HG02759 (cell line): ENCODE measurements at regions not wholly inside any gene's neighbourhood (a gene's known extent, or its start where the extent isn't known, plus 50 kb on each side); places are given as distances from the start of the nearest gene placed in this dataset.

ENCODE experiments used
- ATAC-seq: cut with Tn5 transposase; IDR thresholded peaks from one replicate; pipeline ENCODE4 v1.9.1; 2021; ENCODE audit warnings: mild to moderate bottlenecking, moderate library complexity; ENCODE audit not compliant: unreplicated experiment

DNA sequence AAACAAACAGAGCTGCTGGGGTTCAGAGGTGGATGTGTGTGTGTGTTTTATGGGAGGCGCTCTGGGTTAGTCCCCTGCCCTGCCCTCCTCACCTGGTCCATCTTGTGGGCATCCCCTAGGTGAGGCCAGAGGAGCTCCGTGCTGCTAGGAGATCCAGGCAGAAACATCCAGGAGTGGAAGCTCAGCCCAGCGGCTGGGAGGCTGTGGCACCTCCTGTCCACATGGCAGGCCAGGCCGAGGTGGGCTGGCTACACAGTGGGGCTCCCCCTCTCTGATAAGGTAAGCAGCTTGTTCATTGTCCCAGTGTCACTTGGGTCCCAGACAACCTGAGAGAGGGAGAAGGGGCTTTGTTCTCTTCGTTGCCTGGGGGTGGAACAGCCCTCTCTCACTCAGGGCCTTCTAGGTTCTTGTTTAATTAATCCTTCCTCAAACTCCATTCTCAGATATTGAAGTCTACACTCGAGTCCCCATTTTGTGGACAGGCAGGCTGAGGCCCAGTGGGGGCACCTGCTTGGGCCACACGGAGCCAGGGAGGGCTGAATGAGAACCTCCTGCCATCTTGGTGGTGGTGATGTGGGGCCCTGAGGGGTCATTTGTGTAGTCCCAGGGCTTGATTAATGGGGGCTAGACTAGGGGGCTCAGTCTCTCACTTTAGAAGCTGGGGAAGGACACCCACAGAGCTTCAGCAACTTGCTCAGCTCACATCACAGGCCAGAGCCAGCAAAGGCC, 216.8 kb upstream of the GPR26 start:
- no peak for ATAC-seq

DNA sequence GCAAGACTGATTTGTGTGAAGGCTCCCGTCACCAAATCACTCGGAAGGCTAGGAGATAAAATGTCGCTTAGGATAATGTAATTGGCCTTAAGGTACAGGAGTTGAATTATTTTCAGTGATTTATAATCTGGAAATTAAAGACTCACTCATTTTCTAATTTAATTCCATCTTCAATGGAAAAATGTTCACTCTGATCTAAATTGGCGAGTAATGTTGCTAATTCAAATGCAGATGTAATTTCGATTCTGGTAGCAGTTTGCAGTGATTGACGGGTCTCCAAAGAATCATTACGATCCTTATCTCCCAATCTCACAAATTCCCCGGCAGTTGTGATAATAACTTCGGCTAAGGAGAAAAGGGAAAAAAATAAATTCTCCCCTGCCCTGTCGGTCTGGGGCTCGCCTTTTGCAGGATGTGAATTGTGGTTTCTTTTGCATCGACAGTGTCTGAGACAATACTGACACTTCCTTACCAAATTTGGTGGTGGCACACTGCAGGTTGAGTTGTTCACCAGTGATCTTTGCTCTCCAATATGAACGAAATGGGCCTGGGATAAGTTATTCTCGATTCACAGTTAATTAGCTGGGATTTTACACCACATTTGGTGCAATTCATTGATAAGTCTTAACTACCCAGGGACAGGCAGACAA, 215.1 kb upstream of the GPR26 start:
- ATAC-seq, result no peak

DNA sequence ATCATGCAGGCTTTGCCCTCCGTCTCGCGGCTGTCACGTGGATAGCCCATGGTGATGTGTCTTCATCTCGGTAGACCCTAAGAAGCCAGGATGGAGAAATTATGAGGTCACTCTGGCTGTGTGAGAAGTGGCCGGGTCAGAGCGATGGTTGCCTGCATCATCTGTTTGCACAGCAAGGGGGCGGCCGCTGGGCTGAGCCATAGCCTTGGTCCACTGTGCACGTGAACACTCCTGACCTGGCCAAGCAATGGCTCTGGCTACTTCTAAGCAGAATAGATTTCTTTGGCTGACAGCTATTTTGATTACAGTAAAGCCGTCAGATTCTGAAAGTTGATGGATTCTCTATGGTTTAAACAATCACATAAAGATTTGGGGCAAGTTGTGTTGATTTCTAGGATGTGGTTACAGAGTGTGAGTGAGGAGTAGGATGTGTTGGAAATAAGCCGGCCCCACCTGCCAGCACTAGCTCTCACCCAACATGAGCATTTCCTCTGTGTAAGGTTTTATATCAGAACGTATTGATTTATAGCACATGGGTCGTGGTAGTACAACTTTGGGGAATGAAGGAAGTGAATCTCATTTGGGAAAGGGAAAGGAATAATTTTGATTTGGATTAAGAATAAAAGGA, 214.4 kb upstream of the GPR26 start:
- no peak for ATAC-seq

DNA sequence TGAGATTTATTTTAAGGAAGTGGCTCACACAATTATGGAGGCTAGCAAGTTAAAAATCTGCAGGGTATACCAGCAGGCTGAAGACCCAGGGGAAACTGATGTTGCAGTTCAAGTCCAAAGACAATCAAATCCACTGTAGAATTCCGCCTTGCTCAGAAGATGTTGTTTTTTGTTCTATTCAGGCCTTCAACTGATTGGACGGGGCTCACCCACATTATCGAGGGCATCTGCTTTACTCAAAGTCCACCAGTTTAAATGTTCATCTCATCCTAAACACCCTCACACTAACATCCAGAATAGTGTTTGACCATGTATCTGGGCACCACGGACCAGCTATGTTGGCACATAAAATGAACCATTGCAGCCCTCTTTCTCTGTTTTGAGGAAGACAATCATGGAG, 211.2 kb upstream of the GPR26 start:
- ATAC-seq, result no peak

DNA sequence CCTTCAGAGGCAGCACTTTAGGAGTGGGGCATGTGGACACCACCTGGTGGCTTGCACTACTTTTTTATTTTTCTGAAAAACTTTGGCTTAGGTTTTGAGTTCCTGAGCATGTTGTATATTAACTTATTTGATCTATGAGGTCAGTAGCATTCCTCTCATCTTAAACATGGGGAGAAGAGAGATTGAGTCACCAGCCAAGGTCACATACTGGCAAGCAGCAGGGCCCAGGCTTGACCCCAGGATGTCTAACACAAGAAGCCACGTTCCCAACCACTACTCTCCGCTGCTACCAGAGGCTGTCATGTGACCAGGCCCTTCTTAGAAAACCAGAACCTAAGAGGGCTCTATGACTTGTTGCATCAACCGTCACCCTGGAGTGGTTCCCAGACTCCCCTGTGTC, 210.3 kb upstream of the GPR26 start:
- no peak for ATAC-seq

DNA sequence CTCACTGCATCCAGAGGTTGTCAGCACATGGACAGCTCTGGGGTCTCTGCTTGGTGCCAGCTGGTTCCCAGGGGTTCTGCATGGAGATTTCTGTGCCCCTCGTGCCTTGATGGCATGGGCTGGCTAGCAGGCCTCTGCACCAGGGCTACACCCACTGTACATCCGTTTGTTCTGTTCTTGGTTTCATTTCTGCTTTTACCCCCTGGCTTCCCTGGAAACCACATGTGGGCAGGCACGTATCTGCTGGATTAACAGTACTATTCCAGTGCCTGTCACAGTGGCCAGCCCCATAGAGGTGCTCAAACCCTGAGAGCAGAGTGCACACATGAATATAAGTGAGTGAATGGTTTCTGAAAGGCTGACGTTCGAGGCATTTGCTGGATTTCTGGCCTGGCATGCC, 207.2 kb upstream of the GPR26 start:
- ATAC-seq, result no peak

DNA sequence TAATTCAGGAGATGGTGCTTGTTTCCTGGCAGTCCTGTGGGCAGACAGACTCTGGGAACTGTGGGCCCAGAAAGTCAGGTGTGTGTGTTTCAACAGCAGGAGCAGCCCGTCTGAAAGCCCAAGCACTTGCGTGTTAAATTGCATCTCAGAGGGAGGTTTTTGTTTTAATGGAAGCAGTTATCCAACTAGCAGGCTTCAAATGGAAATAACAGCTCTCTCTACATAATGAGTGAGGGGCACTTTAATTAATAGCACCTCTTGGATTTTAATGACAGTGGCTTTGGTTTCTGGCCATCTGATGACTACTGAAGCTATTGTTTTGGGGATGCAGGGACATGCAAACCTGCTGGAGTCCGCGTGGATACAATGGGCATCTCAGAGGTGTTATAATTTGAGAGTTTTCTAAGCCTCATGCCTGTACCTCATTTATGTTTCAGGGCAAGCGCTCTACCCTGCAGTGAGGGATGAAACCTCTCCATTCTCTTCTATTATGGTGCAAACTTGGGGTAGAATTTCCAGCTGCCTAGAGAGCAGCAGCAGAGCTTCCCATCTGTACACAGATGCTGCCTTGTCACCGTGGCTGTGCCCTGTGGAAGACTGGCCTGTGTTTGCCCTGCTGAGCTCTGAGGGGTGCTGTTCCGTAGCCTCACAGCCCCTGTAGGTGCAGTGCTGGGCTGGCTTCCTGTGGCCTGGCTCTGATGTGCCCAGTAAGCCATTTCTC, 206.6 kb upstream of the GPR26 start:
- ATAC-seq, result no peak

DNA sequence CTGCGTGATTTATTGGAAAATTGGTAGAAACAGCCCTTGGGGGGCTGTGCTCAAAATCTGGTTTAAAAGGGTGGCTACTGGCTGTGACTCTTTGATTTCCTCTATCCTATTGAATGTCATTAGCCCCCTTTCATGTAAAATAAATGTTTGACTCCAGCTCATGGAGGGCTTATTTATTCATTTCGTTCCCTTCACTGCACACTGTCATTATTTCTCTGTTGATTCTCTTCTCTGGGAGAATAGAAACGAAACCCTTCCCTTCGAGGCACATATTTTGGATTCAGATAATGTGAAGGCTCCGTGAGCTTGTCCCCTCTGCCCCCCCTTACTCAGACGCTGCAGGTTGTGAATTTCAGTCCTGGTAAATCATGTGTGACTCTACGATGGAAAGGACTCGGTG, 203.9 kb upstream of the GPR26 start:
- no peak for ATAC-seq

DNA sequence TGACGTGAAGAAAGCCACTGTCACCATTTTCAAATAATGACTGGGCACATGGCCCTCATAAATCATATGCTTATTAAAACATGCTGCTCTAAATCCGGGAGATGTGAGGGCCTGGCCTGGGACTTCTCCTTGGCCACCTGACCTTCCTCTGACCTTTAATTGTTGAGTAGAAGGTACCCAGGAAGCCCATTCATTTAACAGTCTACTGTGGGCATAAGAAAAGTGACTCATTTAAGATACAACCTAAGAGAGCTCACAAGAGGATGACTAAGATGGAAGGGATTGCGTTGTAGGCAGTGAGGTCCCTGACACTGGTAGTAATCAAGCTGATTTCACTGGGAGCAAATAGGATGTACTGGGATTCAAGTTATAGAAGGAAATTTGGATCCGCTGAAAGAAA, 203.4 kb upstream of the GPR26 start:
- ATAC-seq, result no peak

DNA sequence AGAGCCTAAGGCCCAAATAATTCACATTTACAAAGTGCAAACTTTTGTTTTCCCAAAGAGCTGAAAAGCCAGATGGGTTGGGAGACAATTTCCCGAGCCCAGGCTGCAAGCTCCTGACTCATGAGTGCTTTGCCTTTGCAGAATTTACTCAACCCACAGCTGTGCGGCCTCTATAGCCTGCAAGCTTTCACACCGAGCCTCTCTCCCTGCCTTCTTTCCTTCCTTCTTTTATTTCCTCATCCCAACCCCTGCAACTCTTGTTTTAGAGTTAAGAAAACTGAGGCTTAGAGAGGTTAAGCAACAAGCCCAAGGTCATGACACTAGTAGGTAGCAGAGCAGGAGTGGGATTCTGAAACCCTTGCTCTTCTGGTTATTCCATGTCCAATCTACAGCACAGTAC, 203.0 kb upstream of the GPR26 start:
- no peak for ATAC-seq

DNA sequence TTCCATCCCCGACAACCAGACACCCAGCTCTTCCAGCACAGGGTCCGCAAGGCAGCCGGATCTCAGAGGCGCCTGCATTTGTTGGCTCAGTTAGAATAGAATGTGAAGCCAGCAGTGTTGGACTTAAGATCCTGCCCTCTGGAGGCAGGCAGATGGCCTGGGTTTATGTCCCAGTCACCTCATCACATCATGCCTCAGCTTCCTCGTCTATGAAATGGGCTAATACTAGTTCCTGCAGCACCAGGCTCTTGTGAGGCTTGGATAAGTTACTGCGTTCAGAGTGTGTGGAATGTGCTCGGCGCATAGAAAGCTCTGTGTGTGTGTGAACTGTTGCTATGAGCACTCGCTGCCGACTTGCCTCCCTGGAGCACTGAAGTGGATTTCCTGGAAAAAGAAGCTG, 202.5 kb upstream of the GPR26 start:
- no peak for ATAC-seq

DNA sequence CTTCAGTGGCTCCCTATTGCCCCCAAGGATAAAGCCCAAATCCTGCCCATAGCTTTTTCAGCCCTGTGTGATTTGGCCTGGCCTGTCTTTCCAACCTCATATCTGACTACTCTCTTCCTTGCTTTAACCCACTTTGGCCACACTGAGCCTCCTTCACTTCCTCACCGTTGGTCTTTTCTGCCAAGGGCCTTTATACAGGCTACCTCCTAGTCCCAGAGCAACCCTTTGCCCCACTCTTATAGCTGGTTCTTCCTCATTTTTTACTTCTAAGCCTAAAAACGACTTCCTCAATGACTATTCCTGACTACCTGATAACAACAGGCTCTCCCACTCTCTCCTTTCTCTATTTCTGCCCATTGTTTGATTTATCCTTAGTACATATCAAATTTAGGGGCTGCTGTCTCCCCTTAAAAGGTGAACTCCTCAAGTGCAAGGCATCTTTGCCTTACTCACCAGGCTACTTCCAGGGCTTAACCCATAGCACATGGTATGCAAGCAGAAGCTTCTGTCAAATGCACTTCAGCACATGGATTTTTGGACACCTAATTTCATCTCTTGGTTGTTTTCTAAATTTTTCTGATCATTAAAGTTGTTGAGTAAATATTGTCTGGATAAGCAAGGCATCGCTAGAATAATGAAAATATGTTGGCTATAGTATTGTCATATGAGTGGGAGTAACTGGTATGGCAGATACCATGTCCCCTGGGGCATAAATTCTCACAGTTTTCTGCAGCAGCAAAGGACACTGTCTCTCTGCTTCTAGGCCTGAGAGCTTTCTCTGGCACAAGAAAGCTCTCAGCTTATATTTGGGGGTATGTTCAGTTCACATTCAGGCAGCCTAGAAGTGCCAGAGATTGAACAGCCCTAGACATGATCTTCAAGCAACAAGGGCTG, 201.5 kb upstream of the GPR26 start:
- no peak for ATAC-seq

DNA sequence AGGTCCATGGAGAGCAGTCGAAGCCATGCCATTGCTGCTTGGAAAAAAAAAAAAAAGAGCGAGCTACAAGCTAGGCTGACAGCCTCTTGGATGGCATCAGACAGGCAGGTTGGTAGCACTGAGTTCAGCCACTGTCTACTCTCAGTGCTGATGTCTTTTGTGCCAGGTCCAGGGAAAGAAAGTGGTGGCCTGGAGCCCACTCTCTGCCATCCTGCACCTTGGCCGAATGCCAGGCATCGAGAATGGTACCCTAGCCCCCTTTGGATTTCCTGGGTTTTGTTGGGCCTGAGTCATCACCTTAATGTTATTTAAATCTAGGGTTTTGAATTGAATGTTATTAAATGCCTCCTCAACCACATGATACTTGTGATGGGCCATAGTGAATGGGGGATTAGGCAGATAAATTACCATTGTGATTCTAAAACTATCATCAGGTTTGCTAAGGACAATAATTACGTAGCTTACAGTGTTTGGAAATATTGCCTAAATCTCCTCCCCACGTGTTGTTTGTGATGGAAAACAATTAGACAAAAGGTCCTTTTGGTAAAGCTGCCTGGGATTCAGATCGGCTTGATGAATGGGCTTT, 195.7 kb upstream of the GPR26 start:
- no peak for ATAC-seq

DNA sequence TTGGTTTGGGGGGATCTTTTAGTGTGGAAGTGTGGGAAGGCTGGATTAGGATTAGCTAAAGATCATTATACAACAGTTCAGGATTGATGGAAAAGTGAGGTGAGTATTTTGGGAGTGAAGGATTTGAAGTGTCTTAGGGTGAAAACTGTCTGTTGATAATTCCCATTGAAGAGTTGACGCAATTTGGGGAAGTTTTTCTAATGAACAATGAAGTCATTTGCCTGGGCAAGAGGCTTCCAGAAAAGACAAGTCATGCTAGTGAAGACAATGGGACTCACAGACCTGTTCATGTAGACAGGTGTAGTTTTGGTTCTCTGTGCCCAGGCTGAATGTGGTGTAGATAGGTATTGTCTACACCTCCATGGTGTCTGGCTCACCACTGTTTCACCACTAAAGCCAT, 194.3 kb upstream of the GPR26 start:
- no peak for ATAC-seq

DNA sequence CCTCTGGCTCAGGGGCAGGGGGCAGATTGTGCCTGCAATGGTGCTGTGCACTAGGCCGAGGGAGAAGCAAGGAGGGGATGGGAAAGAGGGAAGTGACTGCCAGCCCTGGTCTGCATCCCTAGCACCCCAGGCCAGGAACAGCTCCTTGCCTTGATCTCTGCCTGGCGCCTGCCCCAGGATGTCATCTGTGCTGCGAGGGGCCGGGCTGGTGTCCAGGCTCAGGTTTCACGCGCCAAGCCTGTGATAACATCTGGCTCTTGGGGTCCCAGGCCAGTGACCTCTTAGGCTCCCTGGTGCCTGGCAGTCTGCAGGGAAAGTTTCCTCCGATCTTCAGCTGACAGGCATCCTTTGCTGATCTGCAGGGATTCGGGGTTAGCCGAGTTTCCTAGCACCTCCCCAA, 193.5 kb upstream of the GPR26 start:
- ATAC-seq, result no peak

DNA sequence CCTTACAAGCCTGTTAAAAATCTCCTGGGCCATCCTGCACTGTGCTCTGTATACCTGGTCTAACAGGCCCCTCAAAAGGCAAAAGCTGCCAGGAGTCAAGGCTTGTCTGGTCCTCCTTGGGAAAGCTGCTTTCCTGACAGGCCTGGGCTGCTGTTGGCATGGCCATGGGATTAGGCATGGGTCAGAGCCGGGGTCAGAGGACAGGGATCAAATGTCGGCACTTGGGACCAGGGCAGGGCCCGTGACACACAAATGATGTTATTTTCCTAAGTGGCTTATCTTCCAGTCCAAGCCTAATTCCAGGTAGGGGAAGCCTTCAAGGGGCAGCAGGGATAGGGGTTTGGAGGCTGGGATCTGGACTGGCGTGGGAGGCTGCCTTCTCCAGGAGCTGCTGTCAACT, 191.5 kb upstream of the GPR26 start:
- no peak for ATAC-seq

DNA sequence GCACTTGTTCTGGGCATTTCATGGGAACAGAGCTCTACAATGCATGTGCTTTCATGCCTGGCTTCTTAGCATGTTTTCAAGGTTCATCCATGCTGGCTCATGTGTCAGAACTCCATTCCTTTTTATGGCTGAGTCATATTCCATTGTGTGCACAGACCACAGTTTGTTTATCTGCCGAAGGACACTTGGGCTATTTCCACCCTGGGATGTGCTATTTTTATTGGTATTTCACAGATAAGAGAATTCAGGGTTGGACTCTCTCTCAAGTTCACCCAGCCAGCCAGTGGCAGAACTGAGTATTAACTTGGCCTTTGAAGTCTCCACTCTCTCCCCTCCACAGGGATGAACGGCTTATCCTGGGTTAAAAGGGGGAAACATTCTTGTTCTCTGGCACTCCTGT, 190.7 kb upstream of the GPR26 start:
- no peak for ATAC-seq

DNA sequence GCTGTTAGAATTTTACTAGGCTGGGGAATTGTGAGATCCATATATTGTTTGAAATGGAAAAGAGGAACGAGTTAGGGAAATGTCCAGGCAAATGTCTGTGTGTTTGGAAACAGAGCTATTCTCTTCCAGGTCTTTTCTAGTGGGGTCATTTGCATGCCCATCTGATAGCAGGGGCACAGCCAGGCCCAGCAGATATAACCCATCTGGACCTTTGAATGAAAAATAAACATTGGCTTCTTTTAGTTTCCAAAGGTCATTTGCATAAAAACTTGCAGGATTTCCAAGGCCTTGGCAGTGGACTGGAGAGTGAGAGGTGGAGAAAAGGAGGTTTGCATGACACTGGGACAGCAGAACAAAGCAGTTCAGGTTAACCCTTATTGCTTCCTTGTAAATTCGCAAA, 188.0 kb upstream of the GPR26 start:
- no peak for ATAC-seq

DNA sequence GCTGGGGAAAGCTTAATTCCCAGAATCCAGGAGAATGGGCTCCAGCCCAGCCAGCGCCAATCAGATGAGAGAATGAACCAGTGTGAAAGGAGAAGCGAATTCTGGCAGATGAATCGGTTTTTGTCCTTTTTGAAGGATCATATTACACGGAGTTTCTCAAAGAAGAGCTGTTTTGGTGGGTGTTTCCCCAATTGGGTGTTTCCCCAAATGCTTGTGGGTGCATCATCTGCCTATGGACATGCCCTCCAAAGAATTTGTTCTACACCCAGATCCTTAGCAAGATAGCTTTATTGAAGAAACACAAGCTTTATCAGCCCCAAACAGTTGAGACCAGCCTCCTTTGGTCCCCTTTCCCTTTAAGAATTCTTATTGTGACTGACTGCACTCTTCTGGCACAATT, 186.5 kb upstream of the GPR26 start:
- ATAC-seq, result no peak

DNA sequence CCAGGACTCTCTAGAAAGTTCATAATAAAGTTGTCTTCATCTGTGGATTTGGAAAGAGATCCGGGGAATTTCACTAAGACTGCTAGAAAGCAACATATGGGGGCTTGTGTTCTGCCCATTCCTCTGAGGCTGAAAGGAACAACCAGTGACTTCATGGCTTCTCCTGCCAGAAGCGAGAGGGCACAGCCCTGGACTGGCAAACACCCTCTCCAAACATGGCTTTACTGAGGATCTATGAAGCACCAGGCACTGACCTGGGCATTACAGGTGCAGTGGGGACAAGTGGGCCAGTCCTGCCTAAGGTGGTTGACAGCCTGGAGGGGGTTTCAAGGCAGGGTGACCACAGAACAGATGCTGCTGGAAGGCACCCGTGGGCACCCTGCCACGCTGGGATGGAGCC, 185.8 kb upstream of the GPR26 start:
- ATAC-seq, result no peak
